ENCODE measurements at regions not wholly inside any gene's neighbourhood (a gene's known extent, or its start where the extent isn't known, plus 50 kb on each side); places are given as distances from the start of the nearest gene placed in this dataset.
"Not testable (repeated sequence)": the region's sequence is repeated elsewhere in the genome, so short reads cannot be mapped to it uniquely, and the experiment has no call there.

DNA sequence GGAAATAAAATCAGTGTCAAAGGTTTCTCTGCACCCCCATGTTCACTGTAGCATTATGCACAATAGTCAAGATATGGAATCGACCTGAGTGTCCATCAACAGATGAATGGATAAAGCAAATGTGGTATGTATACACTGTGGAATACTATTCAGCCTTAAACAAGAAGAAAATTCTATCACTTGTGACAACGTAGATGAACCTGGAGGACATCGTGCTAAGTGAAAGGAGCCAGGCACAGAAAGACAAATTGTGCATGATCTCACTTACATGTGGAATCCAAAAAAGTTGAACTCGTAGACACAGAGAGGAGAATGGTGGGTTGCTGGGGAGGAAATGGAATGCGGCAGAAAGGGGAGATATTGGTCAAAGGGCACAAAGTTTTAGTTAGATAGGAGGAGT, 136.3 kb upstream of the ESR1 start:
- DNase-seq = no peak

DNA sequence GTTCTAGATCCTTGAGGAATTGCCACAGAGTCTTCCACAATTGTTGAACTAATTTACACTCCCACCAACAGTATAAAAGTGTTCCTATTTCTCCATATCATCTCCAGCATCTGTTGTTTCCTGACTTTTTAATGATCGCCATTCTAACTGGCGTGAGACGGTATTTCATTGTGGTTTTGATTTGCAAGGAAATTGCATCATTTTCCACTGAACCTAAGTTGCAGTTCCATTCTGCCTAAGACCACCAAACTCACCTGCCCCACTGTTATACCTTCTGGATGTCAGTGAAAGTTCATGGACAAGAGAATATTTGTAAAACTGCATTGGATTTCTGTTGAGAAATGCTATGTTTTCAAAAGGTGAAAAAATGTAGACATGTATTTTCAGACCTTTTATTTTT, 132.9 kb upstream of the ESR1 start:
- DNase-seq = no peak

DNA sequence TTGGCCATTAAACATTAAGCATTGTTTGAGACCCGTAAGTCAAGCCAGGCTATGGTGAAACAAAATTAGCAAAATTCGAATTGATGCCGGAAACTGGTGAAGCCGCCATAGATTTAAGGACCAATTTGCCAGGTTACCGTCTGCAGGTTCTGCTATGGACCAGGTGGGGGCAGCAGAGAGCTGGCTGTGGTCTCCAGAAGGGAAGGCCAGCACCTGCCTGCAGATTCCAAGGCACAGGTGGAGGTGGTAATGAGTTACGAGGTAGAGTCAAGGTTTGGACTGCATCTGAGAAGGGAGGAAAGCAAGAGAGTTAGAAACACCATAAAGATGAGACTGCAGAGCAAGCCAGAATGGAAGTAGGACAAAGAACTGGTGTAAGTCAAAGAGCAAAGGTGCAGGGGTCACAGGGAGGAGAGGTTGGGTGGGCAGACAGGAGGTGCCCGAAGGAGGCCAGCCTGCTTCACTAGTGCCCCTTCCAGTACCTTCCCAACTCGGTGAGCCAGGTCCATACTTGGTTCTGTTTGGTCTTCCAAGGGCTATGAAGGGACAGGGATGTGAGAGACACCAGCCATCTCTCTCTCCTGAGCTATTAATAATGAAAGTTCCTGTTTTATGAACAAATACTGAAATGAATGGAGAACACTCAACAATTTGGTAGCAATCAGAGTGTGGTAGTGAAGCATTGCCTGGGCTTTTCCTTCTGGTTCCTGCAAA, 131.6 kb upstream of the ESR1 start:
- peak; percentile 75 for DNase-seq

DNA sequence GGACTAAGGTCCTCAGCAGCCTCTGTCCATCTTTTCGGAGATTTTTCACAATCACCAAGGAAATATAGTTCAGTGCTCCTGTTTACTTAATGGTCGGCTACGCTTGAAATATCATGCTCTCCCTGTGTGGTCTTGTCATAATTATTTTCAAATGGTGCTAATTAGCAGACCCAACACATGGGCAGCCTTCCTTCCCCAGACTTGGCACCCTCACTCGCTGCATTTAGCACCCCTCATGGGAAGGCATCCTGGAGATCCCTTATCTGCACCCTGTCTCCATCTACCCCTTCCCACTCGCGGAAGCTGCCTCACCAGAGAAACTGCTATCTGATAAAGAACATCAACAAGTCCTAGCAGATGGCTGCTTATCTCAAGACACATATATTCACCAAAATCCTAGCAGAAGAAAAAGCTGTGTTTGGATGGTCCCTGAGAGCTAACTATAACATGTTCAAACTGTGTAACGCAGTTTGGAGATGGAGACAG, 131.0 kb upstream of the ESR1 start:
- DNase-seq = no peak

DNA sequence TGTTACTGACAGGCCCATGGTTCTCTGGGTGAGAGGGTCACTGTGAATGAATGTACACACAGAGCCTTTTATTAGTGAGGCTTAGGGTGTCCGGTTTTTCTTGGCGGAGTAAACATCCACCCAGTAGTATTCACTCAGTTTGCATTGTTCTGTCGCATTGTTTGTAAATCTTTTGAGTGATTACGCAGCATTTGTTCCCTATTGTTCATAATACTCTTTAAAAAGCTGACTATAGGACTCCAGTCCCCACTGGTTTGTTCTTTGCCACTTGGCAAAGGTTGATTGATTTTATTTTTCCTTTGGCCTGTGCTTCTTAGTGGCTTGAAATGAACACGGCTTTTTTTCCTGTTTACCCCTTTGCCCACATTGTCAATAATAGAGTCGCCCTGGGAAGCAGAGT, 130.1 kb upstream of the ESR1 start:
- DNase-seq = no peak

DNA sequence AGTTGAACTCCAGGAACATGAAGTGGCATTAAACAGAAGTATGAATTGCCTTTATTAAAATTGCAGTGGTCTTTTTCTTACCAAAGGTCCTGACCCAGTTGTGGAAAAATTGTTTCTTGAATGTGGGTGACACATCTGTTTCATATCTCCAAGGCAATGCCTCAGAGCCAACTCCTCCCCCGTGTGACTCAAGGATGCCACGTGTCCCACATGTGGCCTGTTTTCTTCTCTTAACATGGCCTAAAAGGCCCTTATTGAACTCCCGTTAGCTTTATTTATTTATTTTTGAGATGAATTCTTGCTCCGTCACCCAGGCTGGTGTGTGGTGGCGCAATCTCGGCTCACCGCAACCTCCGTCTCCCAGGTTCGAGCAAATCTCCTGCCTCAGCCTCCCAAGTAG, 128.4 kb upstream of the ESR1 start:
- no peak for DNase-seq

DNA sequence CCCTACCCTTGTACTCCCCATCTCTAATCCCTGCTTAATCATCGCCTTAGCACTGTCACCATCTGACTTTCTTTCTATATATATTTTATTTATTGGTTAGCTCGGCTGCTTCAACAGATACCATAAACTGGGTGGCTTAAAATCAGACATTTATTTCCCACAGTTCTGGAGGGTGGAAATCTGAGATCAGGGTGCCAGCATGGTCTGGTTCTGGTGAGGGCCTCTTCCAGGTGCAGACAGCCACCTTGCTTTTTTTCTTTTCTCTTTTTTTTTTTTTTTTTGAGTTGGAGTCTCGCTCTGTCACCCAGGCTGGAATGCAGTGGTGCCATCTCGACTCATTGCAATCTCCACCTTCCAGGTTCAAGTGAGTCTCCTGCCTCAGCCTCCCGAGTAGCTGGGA, 127.5 kb upstream of the ESR1 start:
- no peak for DNase-seq

DNA sequence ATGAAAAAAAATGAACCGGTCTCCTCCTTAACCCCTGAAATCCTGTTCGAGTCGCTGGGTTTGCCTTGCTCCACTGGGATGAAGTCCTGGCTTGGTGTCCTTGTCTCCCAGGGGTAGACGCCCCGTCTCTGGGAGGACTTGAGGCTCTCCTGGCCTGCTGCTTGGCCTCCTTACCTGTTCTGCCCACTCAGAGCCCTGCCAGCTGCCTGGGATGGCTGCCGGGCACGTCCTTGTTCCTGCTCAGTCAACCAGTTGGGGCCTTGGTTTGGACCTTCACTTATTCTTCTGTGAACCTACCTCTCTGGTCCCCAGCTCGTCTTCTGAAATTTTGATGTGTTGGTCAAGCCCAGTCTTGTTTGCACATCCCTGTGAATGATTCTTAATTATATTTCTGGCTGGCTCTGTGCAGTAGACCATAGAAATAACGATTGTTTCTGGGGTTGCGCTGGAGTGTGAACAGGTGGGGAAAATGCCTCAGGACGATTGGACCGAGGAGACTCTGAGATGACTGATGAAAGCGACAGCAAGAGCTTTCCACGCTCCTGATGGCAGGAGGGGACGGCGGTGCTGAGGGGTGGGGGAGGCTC, 126.5 kb upstream of the ESR1 start:
- DNase-seq = no peak

DNA sequence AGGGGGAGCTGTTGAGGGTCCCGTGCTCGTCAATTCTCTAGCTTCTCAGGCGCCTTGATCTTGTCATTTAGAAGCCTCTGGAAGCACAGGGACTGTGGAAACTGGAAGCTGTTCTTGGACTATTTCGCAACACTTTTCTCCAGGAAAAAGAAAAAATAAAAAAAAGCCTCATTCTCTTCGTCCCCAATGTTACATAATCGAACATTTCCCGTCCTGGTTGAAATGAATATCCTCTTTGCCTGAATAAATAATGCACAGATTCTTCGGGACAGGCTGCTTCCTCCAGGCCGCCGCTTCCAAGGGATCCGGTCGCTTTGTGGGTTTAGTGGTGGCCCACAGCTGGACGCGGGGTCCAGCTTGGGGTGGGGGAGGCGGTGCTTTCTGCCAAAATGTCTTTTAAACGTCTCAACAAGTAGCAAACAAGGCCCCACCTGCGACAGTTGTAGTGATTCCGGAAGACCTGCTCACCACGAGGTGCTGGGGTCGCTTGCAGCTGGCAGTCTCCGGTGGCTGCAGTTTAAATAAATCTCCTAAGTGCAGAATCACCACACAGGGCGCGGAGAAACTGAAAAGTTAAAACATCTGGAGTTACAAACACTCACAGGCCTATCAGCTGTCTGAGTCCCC, 125.9 kb upstream of the ESR1 start:
- DNase-seq = no peak

DNA sequence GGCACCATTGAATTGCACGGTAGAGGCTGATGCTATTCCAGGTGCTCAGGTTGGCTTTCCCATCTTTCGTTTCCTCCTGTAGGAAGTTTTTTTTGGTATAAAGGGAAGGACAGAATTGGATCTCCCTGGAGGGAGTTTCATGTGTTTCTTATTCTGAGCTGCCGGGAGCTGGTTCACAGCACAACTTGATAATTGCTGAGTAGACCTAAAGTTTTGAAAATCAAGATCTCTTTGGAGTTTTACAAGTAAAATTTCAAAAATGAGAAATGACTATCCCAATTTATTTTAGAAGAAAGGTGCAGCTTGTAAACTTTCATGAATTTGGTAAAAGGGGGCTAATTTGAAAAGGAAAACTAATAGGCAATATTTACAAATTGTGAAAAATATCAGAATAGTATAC, 125.2 kb upstream of the ESR1 start:
- no peak for DNase-seq

DNA sequence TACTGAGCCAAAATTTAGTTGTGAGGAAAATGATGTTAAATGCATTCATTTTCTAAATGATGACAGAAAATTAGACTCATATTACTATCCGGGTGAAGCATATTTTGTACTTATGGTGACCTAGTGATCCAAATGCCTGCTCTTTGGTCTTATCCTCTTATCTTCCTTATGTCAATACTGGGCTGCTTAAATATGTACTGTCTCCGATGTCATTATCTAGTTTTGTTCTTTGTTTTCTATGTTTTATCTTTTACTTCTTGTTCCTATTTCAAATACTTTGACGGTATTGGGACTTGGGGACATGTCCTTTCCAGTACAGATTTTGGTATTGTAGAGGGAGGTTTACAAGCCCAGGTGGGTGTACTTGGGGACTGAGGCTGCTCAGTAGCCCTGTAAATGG, 124.6 kb upstream of the ESR1 start:
- DNase-seq = no peak

DNA sequence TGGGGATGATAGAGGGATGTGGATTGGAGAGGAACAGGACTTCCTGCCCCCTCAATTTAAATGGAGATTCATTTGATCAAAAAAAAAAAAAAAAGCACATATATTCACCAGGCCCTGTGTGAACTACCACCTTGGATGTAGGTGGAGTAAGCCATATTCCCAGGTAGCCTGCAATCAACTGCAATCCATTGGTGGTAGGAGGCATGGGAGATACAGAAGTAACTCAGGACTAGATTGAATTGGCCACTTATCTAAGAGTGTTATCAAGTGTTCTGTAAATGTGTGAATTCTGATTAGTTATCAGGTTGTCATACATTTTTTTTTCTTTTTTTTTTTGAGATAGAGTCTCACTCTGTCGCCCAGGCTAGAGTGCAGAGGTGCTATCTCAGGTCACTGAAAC, 124.1 kb upstream of the ESR1 start:
- DNase-seq = no peak

DNA sequence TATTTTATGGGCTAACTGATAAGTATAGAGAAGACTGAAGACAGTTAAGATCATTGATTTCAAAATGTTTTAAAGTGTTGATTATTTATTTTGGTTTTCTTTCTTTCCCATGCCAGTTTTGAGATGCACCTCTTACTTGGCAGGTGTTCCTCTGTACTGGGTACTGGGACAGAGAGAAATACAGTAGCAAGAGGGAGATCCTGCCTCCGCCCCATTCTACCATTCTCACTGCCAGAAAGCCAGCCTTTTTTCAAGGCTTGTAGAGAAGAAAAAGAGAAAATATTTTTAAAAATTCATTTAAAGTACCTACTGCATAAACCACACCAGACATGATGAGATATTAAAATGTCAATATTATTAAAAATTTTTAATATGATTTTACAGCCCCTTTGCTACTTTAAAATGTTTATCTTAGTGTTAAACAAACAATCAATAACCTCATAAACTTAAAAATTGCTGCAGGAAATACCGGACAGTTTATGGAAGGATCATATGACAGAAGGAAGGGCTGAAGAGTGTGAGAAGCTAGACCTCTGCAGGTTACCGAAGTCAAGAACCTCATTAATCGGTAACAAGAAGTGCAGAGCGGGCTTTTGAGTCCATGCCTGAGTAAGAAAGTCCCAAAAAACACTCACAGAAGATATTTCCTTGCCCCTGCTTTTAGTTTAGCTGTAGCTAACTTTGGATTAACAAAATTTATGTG, 117.8 kb upstream of the ESR1 start:
- DNase-seq = no peak

DNA sequence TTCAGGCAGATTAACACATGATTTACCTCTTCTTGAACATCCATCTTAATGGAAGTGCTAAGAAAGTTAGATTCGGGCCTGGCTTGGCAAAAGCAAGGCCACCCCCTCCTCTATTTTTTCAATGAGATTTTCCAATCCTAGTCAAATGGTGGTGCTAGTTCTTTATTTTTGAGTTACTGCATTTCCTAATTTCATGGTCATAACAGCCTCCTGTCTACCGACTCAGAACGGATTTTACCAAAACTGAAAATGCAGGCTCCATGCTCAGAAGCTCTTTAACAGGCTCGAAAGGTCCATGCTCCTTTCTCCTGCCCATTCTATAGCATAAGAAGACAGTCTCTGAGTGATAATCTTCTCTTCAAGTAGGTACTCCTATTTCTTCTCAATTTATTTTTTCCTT, 117.2 kb upstream of the ESR1 start:
- DNase-seq = no peak

DNA sequence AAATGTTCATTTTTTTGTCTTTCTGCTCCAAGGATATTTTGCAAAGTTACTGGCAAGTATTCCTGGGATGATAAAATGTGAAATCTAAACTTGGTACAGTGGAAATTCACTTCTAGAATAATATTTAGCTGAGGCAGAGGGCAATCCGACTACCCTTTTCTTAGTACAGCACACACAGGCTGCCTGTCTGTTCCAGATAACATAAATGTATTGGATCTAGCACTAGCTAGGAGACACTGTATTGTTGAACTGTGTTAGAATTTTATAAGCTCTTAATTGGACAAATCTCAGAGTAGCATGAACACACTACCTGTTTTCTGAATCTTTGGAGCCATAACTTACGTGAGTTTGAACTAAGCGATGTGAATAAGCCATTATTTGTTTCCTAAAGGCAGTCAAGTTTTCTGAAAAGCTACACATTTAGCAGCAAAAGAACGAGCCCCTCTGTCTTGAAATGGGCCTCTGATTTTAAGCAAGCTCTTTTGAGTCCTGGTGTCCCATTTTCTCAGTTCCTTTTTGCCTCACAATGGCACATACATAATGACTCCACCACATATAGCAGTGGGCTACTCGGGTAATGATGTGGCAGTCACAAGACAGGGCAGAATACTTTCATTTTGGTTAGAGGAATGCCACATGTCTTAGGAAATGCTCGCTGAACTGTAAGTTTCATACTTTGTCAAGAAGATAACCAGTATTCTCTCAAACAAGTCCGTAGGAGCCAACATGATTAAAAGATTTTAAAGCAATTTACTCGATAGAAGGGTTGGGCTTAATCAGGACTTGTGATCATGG, 116.5 kb upstream of the ESR1 start:
- no peak for DNase-seq

DNA sequence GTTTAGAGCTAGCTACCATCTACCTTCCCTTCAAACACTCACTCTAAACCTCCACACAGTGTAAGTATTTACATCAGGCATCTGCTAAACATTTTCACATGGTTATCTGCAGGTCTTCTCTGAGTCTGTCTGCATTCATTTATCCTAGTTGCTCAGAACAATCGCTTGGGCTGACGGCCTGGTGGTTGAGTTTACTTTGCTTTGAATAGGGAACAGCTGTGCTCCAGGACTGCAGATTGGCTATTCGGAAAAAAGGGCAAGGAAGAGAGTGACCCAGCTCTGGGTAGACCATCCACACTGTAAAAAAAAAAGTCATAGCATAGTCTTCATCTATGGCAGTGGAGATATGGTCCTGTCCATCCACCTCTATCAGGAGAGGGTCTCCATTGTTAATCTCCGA, 115.3 kb upstream of the ESR1 start:
- DNase-seq = no peak

DNA sequence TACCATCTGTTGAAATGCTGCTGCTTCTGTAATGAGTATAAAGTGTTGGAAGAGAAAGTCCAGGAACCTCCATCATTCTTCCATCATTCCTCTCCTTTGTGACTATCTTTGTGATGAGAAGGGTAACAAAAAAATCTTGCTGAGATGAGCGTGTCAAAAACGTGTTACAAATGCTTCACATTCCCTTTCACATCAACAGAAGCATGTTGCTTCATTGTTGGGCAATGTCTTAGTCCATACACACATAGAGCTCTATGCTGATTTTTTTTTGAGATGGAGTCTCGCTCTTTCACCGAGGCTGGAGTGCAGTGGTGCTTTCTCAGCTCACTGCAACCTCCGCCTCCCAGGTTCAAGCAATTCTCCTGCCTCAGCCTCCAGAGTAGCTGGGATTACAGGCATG, 114.1 kb upstream of the ESR1 start:
- DNase-seq = no peak

DNA sequence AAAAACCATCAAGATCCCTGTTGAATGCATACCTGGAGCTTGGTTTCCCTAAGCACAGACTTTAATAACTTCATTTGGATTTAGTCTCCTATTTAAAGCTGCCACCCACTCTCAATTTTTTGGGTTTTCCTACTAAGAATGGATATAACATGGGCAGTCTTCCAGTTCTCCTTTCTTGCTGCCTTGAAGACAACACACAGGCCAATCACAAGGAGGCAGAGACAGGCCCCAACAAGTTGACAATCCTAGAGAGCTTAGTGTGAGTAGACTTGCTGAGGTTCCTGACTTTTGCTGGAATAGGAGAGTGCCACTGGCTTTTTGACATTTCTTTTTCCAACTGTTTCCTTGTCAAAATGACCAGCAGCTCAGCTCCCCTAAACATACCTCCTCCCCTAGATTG, 112.3 kb upstream of the ESR1 start:
- DNase-seq = no peak

DNA sequence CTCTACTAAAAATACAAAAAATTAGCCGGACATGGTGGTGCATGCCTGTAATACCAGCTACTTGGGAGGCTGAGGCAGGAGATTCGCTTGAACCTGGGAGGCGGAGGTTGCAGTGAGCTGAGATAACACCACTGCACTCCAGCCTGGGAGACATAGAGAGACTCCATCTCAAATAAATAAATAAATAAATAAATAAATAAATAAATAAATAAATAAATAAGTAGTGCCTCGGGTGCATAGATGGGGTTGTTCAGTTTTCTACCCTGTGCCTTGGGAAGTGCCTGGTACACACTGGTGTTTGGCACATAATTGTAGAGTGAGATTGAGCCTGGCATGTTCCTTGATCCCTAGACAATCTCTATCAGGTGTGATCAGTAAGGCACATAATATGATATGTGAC, 111.2 kb upstream of the ESR1 start:
- not testable (repeated sequence) for DNase-seq

DNA sequence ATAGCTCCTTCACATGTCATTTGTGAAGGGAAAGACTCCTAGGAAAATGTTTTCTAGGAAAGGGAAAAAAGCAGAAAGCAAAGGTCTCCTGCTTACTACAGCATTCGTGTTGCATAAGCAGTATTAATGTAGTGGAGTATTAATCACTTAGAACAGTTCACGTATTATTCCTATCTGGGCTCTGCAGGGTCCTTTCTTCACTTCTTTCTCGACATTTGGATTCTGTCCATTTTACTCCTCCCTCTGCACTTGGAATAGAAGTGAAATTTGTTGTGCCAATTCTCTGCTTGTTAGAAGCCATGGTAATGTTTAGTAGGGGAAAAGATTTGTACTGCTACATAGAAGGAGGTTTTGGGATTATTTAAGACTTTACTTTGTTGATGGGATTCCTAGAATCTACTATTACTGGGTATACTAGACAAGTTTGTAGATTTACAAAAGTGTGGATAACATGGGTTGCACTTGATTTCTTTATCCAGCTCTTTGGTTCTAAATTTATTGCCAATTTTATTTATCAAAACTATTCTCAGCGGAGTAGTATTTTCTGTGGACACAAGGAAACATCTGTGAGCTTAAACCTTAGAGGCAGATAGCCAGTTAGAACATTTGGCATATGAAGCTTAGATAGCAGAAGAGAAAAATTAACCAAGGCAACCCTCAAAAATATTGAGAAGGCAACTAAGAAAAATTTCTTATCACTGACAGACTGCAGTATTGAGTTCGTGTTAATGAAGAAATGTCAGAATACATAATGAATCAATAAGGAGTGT, 108.4 kb upstream of the ESR1 start:
- DNase-seq = no peak

DNA sequence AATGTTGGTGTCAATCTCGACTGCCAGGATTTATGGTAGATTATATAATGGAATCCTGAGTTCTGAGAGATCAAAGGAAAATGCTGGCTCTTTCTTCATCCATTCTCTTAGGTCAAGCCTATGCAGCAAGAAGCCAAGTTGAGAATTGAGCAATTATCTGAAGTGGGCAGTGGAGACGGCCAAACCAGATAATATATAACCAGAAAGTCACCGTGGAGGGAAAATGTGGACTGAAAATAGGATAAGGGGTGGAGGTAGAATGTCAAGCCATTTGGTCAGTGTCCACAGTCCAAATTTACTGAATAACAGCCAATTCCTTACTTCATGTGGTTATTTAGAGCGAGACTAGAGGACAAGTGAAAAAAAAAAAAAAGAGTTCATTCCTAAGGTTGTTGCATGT, 107.8 kb upstream of the ESR1 start:
- no peak for DNase-seq

DNA sequence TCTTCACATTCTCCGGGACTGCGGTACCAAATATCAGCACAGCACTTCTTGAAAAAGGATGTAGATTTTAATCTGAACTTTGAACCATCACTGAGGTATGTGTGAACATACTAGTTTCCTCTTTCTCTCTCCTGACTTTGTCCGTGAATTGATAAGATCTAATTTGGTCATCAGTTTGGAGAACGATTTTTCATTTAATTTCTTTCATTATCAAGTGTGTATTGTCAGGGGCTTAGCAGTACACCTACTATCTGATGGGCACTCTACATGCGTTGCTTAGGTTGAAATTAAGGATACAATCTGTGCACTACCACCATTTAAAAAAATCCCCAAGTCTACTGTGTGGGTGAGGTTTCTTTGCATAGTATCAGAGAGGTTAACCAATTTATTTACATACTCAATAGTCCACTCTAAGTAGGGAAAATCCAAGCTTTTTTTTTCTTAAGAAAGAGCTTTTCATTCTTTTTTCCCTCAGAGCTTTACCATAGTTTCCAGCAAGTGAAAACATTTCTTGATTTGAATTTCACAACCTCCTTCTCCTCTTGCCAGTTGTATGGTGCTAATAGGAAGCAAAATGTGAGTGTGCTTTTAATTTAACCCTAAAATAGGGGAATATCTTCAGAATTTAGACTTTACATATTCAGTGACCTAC, 105.4 kb upstream of the ESR1 start:
- DNase-seq = no peak

All from activated CD8-positive, alpha-beta memory T cell treated with anti-CD3 and anti-CD28 coated beads for 24 hours (primary cell).